ENCODE measurements at regions not wholly inside any gene's neighbourhood (a gene's known extent, or its start where the extent isn't known, plus 50 kb on each side); places are given as distances from the start of the nearest gene placed in this dataset.

- TF ChIP-seq POLR2A (IDR thresholded peaks at IDR 0.05): no peak
- TF ChIP-seq CTCF (IDR thresholded peaks at IDR 0.05): no peak
Measured at GRCh38 chr7:84847790-84848189, 339.1 kb downstream of the SEMA3D start.

All from ovary (tissue), 3 donors.